Spleen (tissue), 11 donors: ENCODE measurements at regions not wholly inside any gene's neighbourhood (a gene's known extent, or its start where the extent isn't known, plus 50 kb on each side); places are given as distances from the start of the nearest gene placed in this dataset.

Experiments used
- DNase-seq: peaks from one replicate; pipeline ENCODE4 v3.0.0-alpha.2; 2020
- H3K27ac ChIP-seq, 8 donors: fragments of 200-600 bp; sonication (generic) in 7 of 8; 1 replicate in 4 of 8; 2 replicates in 4 of 8; pipeline versions ENCODE4 v1.5.0 to v1.8.0; 2016 to 2021; ENCODE audit warnings: inconsistent platforms in 4 of 8, mild to moderate bottlenecking in 4 of 8, moderate library complexity in 1 of 8
- H3K27me3 ChIP-seq, 7 donors: fragments of 200-600 bp; sonication (generic) in 6 of 7; replicated peaks in 1 of 7; 1 replicate in 4 of 7; 2 replicates in 3 of 7; pipeline versions ENCODE4 v1.5.0 to v1.8.0; 2016 to 2021; ENCODE audit warnings: inconsistent platforms in 3 of 7, mild to moderate bottlenecking in 1 of 7
- H3K36me3 ChIP-seq, 6 donors: fragments of 200-600 bp; sonication (generic) in 5 of 6; 1 replicate in 4 of 6; 2 replicates in 2 of 6; pipeline versions ENCODE4 v1.5.0 to v1.8.0; 2016 to 2021; ENCODE audit warnings: inconsistent platforms in 2 of 6
- H3K4me1 ChIP-seq, 6 donors: fragments of 200-600 bp; sonication (generic) in 5 of 6; 1 replicate in 3 of 6; 2 replicates in 3 of 6; pipeline versions ENCODE4 v1.5.0 to v1.8.0; 2016 to 2021; ENCODE audit warnings: inconsistent platforms in 3 of 6
- H3K4me3 ChIP-seq, 8 donors: fragments of 200-600 bp; sonication (generic) in 7 of 8; 1 replicate in 4 of 8; 2 replicates in 4 of 8; pipeline versions ENCODE4 v1.5.0 to v1.8.0; 2016 to 2021; ENCODE audit warnings: inconsistent platforms in 4 of 8, mild to moderate bottlenecking in 4 of 8, moderate library complexity in 2 of 8
- H3K9me3 ChIP-seq, 8 donors: fragments of 200-600 bp; sonication (generic) in 7 of 8; 1 replicate in 4 of 8; 2 replicates in 4 of 8; pipeline versions ENCODE4 v1.5.0 to v1.8.0; 2016 to 2021; ENCODE audit warnings: inconsistent platforms in 4 of 8
- CTCF ChIP-seq, 11 experiments: fragments of 200-600 bp in 7 of 11; fragments of 450-650 bp in 4 of 11; sonication (generic) in 4 of 11; IDR thresholded peaks in 8 of 11; conservative IDR thresholded peaks in 3 of 11; 1 replicate in 7 of 11; 2 replicates in 4 of 11; pipeline versions ENCODE4 v1.4.0 to v1.8.0; 2016 to 2021; ENCODE audit warnings: antibody characterized with exemption in 11 of 11, inconsistent platforms in 4 of 11, mild to moderate bottlenecking in 1 of 11
- POLR2A ChIP-seq, 3 donors: fragments of 450-650 bp; IDR thresholded peaks; one replicate each; pipeline ENCODE4 v1.5.1; 2017; ENCODE audit warnings: antibody characterized with exemption in 3 of 3, mild to moderate bottlenecking in 1 of 3
- POLR2AphosphoS5 ChIP-seq, 3 donors: sonication (generic); formaldehyde crosslinking; IDR thresholded peaks; one replicate each; pipeline ENCODE4 v1.5.1; 2017; ENCODE audit warnings: antibody characterized with exemption in 3 of 3
- WGBS, 5 donors: extraction: QIAGEN DNeasy Blood & Tissue Kit in 3 of 5; methylation state at CpG; one replicate each; pipeline versions ENCODE4 v1.1.5 to v1.1.7; 2013 to 2018; 5-methylcytosine and 5-hydroxymethylcytosine counted together
- intact Hi-C: fragments of 100-400 bp; cut with DNase I; formaldehyde crosslinking; loops from one replicate; pipeline ENCODE4 v1.15.0; 2023; ENCODE audit warnings: low total_unique reads
- donor health status: healthy with polysubstance abuse.
- donor health status: DM: no; HTN: no; CAD: no; lungs with moderate emphysema.
- donor health status: DM: no; HTN: no; CAD: no.
- donor health status: Bipolar disorder and iron deficiency.
- donor health status: healthy.
- donor health status: DM: no; HTN: no; CAD: no.
- donor health status: DM: yes; HTN: yes; CAD: no.

GRCh38 chr20:48432494-48432832 lies 395.3 kb downstream of the PREX1 start:
- Histone ChIP-seq H3K4me1 (no peaks in the 10 kb centered on the region), H3K27me3 (peaks cover 0 to 15% (median 0%) of the 10 kb centered on the region in 7 donors), H3K27ac (no peak overlapping the region), H3K4me3 (no peak overlapping the region), H3K36me3 (no peaks in the 10 kb centered on the region), H3K9me3 (peaks cover 0 to 12% (median 4%) of the 10 kb centered on the region in 8 donors)
- no peak for DNase-seq
- TF ChIP-seq POLR2AphosphoS5 (IDR thresholded peaks at IDR 0.05) = no peak
- no peak for TF ChIP-seq POLR2A (IDR thresholded peaks at IDR 0.05)
- no peak for TF ChIP-seq CTCF (IDR thresholded peaks at IDR 0.05 in 8 of 11, conservative IDR thresholded peaks at IDR 0.05 in 3 of 11)
- 79 to 90% (median 82%) methylated on average over 5 of the region's 5 CpGs for WGBS, 5 donors
- intact Hi-C loops = no loop called here

GRCh38 chr20:48431653-48432493 lies 395.9 kb downstream of the PREX1 start:
- WGBS, 5 donors = 65 to 68% (median 65%) methylated on average over 9 of the region's 9 CpGs
- Histone ChIP-seq H3K4me3 (no peak overlapping the region), H3K9me3 (peaks cover 0 to 12% (median 4%) of the 10 kb centered on the region in 8 donors), H3K4me1 (no peaks in the 10 kb centered on the region), H3K27me3 (peaks cover 0 to 20% (median 0%) of the 10 kb centered on the region in 7 donors), H3K27ac (no peak overlapping the region), H3K36me3 (no peaks in the 10 kb centered on the region)
- TF ChIP-seq POLR2AphosphoS5 (IDR thresholded peaks at IDR 0.05) (no peak), CTCF (IDR thresholded peaks at IDR 0.05 in 8 of 11, conservative IDR thresholded peaks at IDR 0.05 in 3 of 11) (no peak), POLR2A (IDR thresholded peaks at IDR 0.05) (no peak)
- DNase-seq = no peak
- intact Hi-C loops = no loop called here

- Histone ChIP-seq H3K36me3 (no peaks in the 10 kb centered on the region), H3K27ac (no peak overlapping the region), H3K9me3 (peaks cover 0 to 7% (median 1%) of the 10 kb centered on the region in 8 donors), H3K4me3 (no peak overlapping the region), H3K4me1 (peaks cover 0 to 3% (median 0%) of the 10 kb centered on the region in 6 donors), H3K27me3 (peaks cover 0 to 36% (median 6%) of the 10 kb centered on the region in 7 donors)
- WGBS, 5 donors = 61 to 88% (median 83%) methylated on average over 1 of the region's 1 CpG
- intact Hi-C loops = no loop called here
- TF ChIP-seq CTCF (IDR thresholded peaks at IDR 0.05 in 8 of 11, conservative IDR thresholded peaks at IDR 0.05 in 3 of 11) (no peak), POLR2A (IDR thresholded peaks at IDR 0.05) (no peak), POLR2AphosphoS5 (IDR thresholded peaks at IDR 0.05) (no peak)
- no peak for DNase-seq
Observed at GRCh38 chr20:48426630-48427029, 401.2 kb downstream of the PREX1 start.

- intact Hi-C loops = no loop called here
- peaks cover 0 to 41% (median 6%) of the 10 kb centered on the region in 7 donors for H3K27me3 ChIP-seq
- WGBS, 5 donors = 58 to 68% (median 64%) methylated on average over 9 of the region's 9 CpGs
- H3K9me3 ChIP-seq = peaks cover 0 to 3% (median 0%) of the 10 kb centered on the region in 8 donors
- no peak overlapping the region for H3K4me3 ChIP-seq
- no peak for DNase-seq
- TF ChIP-seq CTCF (IDR thresholded peaks at IDR 0.05 in 8 of 11, conservative IDR thresholded peaks at IDR 0.05 in 3 of 11) = no peak
- TF ChIP-seq POLR2A (IDR thresholded peaks at IDR 0.05) = no peak
- TF ChIP-seq POLR2AphosphoS5 (IDR thresholded peaks at IDR 0.05) = no peak
- peaks cover 0 to 3% (median 0%) of the 10 kb centered on the region in 6 donors for H3K4me1 ChIP-seq
- H3K27ac ChIP-seq = no peak overlapping the region
- no peaks in the 10 kb centered on the region for H3K36me3 ChIP-seq
Observed at GRCh38 chr20:48425817-48426612, 401.8 kb downstream of the PREX1 start.
